AG04450 (cell line): ENCODE measurements at regions not wholly inside any gene's neighbourhood (a gene's known extent, or its start where the extent isn't known, plus 50 kb on each side); places are given as distances from the start of the nearest gene placed in this dataset.
A peak's percentile ranks its signal among the peaks of the same experiment; 100 is the strongest.

Experiments
- CTCF ChIA-PET: fragments of 300-600, 350-600 bp; formaldehyde crosslinking; extraction: SDS; loops from one replicate; lab custom pipeline; 2022; ENCODE audit warnings: antibody characterized with exemption, inconsistent platforms; lab: Charles Lee
- POLR2A ChIA-PET: fragments of 350-600 bp; formaldehyde crosslinking; extraction: SDS; loops from one replicate; lab custom pipeline; 2021; ENCODE audit warnings: antibody characterized with exemption, inconsistent platforms; lab: Yijun Ruan, JAX
- DNase-seq: peaks from one replicate; pipeline ENCODE4 v3.0.0-alpha.2; 2011; ENCODE audit warnings: low read depth, low spot score
- H3K27ac ChIP-seq: one replicate; pipeline ENCODE4 v1.5.1; 2012; ENCODE audit warnings: low read depth, low read length, control low read depth
- H3K27me3 ChIP-seq: one replicate; pipeline ENCODE4 v1.6.0; 2012; ENCODE audit warnings: low read length; ENCODE audit not compliant: control insufficient read depth, insufficient read depth
- H3K4me3 ChIP-seq: 2 replicates; pipeline ENCODE4 v1.5.1; 2011; ENCODE audit warnings: mild to moderate bottlenecking, low read depth, low read length, control low read depth
- H3K9me3 ChIP-seq: 2 replicates; pipeline ENCODE4 v1.5.1; 2012; ENCODE audit warnings: low read length; ENCODE audit not compliant: control insufficient read depth, insufficient read depth
- TF ChIP-seq, protein P1 (sequence below): IDR thresholded peaks from 2 replicates; pipeline ENCODE4 v1.5.1; 2011; ENCODE audit warnings: low read depth, low read length, control low read depth, inconsistent platforms

- DNase-seq, result no peak
- POLR2A ChIA-PET, result no interaction called here
- no peaks in the 10 kb centered on the region for H3K27me3 ChIP-seq
- TF ChIP-seq, protein P1, sequence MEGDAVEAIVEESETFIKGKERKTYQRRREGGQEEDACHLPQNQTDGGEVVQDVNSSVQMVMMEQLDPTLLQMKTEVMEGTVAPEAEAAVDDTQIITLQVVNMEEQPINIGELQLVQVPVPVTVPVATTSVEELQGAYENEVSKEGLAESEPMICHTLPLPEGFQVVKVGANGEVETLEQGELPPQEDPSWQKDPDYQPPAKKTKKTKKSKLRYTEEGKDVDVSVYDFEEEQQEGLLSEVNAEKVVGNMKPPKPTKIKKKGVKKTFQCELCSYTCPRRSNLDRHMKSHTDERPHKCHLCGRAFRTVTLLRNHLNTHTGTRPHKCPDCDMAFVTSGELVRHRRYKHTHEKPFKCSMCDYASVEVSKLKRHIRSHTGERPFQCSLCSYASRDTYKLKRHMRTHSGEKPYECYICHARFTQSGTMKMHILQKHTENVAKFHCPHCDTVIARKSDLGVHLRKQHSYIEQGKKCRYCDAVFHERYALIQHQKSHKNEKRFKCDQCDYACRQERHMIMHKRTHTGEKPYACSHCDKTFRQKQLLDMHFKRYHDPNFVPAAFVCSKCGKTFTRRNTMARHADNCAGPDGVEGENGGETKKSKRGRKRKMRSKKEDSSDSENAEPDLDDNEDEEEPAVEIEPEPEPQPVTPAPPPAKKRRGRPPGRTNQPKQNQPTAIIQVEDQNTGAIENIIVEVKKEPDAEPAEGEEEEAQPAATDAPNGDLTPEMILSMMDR, result no peak
- CTCF ChIA-PET, result no interaction called here
- H3K9me3 ChIP-seq, result no peaks in the 10 kb centered on the region
- no peak overlapping the region for H3K27ac ChIP-seq
- H3K4me3 ChIP-seq, result no peak overlapping the region
Observed at GRCh38 chr2:34107811-34108210, 508.7 kb upstream of the FAM98A start.

DNA sequence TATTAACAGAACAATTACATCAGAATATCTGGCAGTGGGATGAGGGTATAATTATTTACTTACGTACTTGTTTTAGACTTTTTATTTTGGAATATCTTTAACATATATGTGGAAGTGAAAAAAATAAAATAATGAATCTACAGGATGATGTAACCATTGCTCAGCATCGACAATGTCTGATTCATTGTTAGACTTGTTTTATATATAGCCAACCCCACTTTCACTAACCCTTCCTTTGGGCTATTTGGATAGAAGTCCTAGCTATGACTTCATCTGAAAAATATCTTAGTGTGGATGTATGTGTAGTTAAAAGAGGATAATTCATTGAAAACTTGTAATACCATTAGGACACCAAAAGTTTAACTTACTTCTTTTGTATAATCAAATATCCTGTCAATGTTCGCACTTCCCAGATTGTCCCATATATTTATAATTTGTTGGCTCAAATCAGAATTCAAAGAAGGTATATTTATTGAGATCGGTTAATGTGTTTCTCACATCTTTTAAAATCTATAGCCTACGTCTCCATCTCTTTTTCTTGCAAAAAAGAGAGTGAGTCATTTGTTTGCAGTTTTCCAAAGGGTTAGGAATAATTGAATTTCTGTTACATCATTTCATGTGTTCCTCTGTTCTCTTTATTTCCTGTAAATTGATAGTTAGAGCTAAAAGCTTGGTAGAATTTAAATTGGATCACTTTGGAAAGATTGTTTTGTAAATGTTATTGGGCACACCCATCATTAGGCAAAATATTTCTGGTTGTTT lies 506.1 kb upstream of the FAM98A start:
- TF ChIP-seq, protein P1, result no peak
- ChIA-PET POLR2A (no interaction called here), CTCF (interaction anchor here (0.7 to 2.3 kb wide), 3 partner anchors 8 to 1302 kb away, joined by 3 to 9 read pairs (median 3); no protein-coding TSS in a partner anchor)
- peak; percentile 42 for DNase-seq
- H3K9me3 ChIP-seq, result no peaks in the 10 kb centered on the region
- H3K27me3 ChIP-seq, result no peaks in the 10 kb centered on the region
- H3K4me3 ChIP-seq, result no peak overlapping the region
- no peak overlapping the region for H3K27ac ChIP-seq

- no peak overlapping the region for H3K4me3 ChIP-seq
- DNase-seq, result no peak
Observed at GRCh38 chr2:34104601-34105000, 505.5 kb upstream of the FAM98A start.

DNA sequence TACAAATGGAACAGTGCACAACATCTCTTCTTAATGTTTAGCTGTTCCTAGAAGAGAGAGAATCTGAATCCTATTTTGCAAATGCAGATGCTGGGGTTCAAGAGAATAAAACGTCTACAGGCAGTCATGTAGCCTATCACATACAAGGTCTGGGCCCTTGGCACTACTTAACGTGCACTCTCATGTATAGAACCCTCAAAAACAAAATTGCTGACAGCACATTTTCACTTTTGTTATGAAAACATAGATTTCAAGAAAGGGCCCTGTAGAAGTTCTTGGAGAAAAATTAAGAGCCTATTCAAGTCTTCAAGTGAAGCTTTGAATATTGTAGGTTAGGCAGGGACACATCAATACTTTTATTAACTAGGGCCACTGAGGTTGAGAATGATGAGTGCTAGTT lies 504.3 kb upstream of the FAM98A start:
- Histone ChIP-seq H3K27ac (no peak overlapping the region), H3K9me3 (no peaks in the 10 kb centered on the region), H3K4me3 (no peak overlapping the region), H3K27me3 (no peaks in the 10 kb centered on the region)
- ChIA-PET CTCF (no interaction called here), POLR2A (no interaction called here)
- DNase-seq, result no peak
- TF ChIP-seq, protein P1, result no peak

More at GRCh38 chr2:34104601-34105000, 505.5 kb upstream of the FAM98A start:
- TF ChIP-seq, protein P1, result no peak
- peak overlapping the region; percentile 12 for H3K27ac ChIP-seq
- POLR2A ChIA-PET, result no interaction called here
- H3K9me3 ChIP-seq, result no peaks in the 10 kb centered on the region
- H3K27me3 ChIP-seq, result no peaks in the 10 kb centered on the region
- CTCF ChIA-PET, result interaction anchor here (0.7 to 2.3 kb wide), 2 partner anchors 9 to 1303 kb away, joined by 3 to 9 read pairs; no protein-coding TSS in a partner anchor

DNA sequence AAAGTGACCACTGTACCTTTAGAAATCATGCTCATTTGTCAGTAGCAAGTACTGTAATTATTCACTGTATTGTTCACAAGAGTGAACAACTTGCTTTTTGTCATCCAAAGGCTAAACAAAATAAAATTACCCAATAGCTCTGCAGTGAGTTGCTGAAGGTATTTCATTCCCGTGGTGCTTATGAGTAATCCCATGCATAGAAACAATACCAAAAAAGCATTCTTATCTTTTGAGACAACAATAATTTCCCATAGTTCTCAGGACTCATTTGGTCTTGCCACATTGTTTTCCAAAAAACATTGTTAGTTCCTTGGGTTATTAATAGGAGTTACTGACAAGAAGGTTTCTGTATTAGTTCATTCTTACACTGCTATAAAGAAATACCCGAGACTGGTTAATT lies 503.2 kb upstream of the FAM98A start:
- ChIA-PET CTCF (no interaction called here), POLR2A (no interaction called here)
- H3K27me3 ChIP-seq, result no peaks in the 10 kb centered on the region
- no peaks in the 10 kb centered on the region for H3K9me3 ChIP-seq
- no peak for DNase-seq
- H3K27ac ChIP-seq, result no peak overlapping the region
- no peak overlapping the region for H3K4me3 ChIP-seq
- TF ChIP-seq, protein P1, result no peak
